Body of pancreas (tissue), 4 donors: ENCODE measurements at regions not wholly inside any gene's neighbourhood (a gene's known extent, or its start where the extent isn't known, plus 50 kb on each side); places are given as distances from the start of the nearest gene placed in this dataset.

Experiments used
- ATAC-seq: fragments of 150-250 bp; one replicate; pipeline ENCODE4 v1.9.1; 2016
- DNase-seq, 4 donors: peaks; one replicate each; pipeline ENCODE4 v3.0.0-alpha.2; 2019
- H3K27ac ChIP-seq, 4 donors: fragments of 200-600 bp; sonication (generic); 1 replicate in 3 of 4; 2 replicates in 1 of 4; pipeline versions ENCODE4 v1.5.1 to v1.6.1; 2016 to 2019; ENCODE audit warnings: mild to moderate bottlenecking in 1 of 4, mixed read lengths in 1 of 4, moderate library complexity in 1 of 4
- H3K27me3 ChIP-seq, 2 donors: fragments of 200-600 bp; sonication (generic); one replicate each; pipeline ENCODE4 v1.6.0; 2016; ENCODE audit warnings: mild to moderate bottlenecking in 1 of 2
- H3K36me3 ChIP-seq, 2 donors: fragments of 200-600 bp; sonication (generic); replicated peaks in 1 of 2; 2 replicates each; pipeline ENCODE4 v1.5.1; 2016; ENCODE audit warnings: low read depth in 2 of 2; ENCODE audit not compliant: insufficient read depth in 1 of 2
- H3K4me1 ChIP-seq: fragments of 200-600 bp; sonication (generic); one replicate; pipeline ENCODE4 v1.6.0; 2016
- H3K4me3 ChIP-seq, 2 donors: fragments of 200-600 bp; sonication (generic); 1 replicate in 1 of 2; 2 replicates in 1 of 2; pipeline ENCODE4 v1.5.1; 2016 to 2019
- H3K9me3 ChIP-seq, 3 donors: fragments of 200-600 bp; sonication (generic); 1 replicate in 2 of 3; 2 replicates in 1 of 3; pipeline ENCODE4 v1.5.1; 2016
- POLR2A ChIP-seq, 3 donors: fragments of 450-650 bp; IDR thresholded peaks; one replicate each; pipeline ENCODE4 v1.6.1; 2016; ENCODE audit warnings: antibody characterized with exemption in 3 of 3, mild to moderate bottlenecking in 2 of 3
- WGBS, 2 donors: methylation state at CpG; one replicate each; pipeline ENCODE4 v1.1.5; 2017; 5-methylcytosine and 5-hydroxymethylcytosine counted together
- intact Hi-C: fragments of 100-400 bp; cut with DNase I; formaldehyde crosslinking; loops from one replicate; pipeline ENCODE4 v1.15.1; 2023
- TF ChIP-seq, protein P1 (sequence below), 7 experiments: fragments of 450-650 bp in 4 of 7; fragments of 200-600 bp in 3 of 7; sonication (generic) in 3 of 7; IDR thresholded peaks; one replicate each; pipeline ENCODE4 v1.5.1; 2016 to 2019; ENCODE audit warnings: antibody characterized with exemption in 7 of 7

- Histone ChIP-seq H3K27ac (no peak overlapping the region), H3K9me3 (no peaks in the 10 kb centered on the region), H3K4me1 (no peaks in the 10 kb centered on the region), H3K36me3 (no peaks in the 10 kb centered on the region), H3K27me3 (no peaks in the 10 kb centered on the region), H3K4me3 (no peak overlapping the region)
- ATAC-seq, result no peak
- intact Hi-C loops, result no loop called here
- no peak for DNase-seq
- 60 to 65% methylated on average over 6 of the region's 6 CpGs for WGBS, 2 donors
- TF ChIP-seq, protein P1, sequence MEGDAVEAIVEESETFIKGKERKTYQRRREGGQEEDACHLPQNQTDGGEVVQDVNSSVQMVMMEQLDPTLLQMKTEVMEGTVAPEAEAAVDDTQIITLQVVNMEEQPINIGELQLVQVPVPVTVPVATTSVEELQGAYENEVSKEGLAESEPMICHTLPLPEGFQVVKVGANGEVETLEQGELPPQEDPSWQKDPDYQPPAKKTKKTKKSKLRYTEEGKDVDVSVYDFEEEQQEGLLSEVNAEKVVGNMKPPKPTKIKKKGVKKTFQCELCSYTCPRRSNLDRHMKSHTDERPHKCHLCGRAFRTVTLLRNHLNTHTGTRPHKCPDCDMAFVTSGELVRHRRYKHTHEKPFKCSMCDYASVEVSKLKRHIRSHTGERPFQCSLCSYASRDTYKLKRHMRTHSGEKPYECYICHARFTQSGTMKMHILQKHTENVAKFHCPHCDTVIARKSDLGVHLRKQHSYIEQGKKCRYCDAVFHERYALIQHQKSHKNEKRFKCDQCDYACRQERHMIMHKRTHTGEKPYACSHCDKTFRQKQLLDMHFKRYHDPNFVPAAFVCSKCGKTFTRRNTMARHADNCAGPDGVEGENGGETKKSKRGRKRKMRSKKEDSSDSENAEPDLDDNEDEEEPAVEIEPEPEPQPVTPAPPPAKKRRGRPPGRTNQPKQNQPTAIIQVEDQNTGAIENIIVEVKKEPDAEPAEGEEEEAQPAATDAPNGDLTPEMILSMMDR (IDR thresholded peaks at IDR 0.05), result no peak
- no peak for TF ChIP-seq POLR2A (IDR thresholded peaks at IDR 0.05)
These were observed 708.1 kb upstream of the ARGLU1 start for GRCh38 chr13:107275945-107276614.

- ATAC-seq (no peak), DNase-seq (no peak)
- Histone ChIP-seq H3K27ac (no peak overlapping the region), H3K36me3 (no peaks in the 10 kb centered on the region), H3K9me3 (no peaks in the 10 kb centered on the region), H3K27me3 (no peaks in the 10 kb centered on the region), H3K4me3 (no peak overlapping the region), H3K4me1 (no peaks in the 10 kb centered on the region)
- intact Hi-C loops, result no loop called here
- 50 to 56% methylated on average over 4 of the region's 4 CpGs for WGBS, 2 donors
- no peak for TF ChIP-seq POLR2A (IDR thresholded peaks at IDR 0.05)
- TF ChIP-seq, protein P1 (IDR thresholded peaks at IDR 0.05), result no peak
These were observed 707.4 kb upstream of the ARGLU1 start for GRCh38 chr13:107275312-107275711.

DNA sequence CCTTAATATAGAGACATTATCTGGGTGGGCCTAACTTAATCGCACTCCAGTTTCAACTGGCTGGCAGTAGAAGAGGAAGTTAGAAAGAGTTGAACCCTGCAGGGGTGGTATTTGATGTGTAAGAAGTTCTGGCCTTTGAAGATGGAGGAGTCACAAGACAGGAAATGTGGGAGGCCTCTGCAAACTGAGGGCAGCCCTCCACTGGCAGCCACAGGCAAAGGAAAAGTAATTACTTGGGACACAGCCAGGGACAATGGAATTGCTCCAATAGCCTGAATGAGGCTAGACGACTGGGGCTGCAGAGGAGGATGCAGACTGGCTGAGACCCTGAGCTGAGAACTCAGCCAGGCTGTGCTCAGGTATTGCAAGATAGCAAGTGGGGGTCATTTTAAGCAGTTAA lies 703.3 kb upstream of the ARGLU1 start:
- WGBS, 2 donors, result 37 to 52% methylated on average over 2 of the region's 2 CpGs
- Histone ChIP-seq H3K36me3 (no peaks in the 10 kb centered on the region), H3K27me3 (no peaks in the 10 kb centered on the region), H3K4me1 (no peaks in the 10 kb centered on the region), H3K4me3 (no peak overlapping the region), H3K27ac (no peak overlapping the region), H3K9me3 (no peaks in the 10 kb centered on the region)
- DNase-seq, result no peak
- intact Hi-C loops, result no loop called here
- TF ChIP-seq POLR2A (IDR thresholded peaks at IDR 0.05), result no peak
- TF ChIP-seq, protein P1 (IDR thresholded peaks at IDR 0.05), result no peak
- ATAC-seq, result no peak

- Histone ChIP-seq H3K27ac (no peak overlapping the region), H3K27me3 (no peaks in the 10 kb centered on the region), H3K9me3 (no peaks in the 10 kb centered on the region), H3K36me3 (no peaks in the 10 kb centered on the region), H3K4me3 (no peak overlapping the region), H3K4me1 (no peaks in the 10 kb centered on the region)
- intact Hi-C loops, result no loop called here
- no peak for ATAC-seq
- no peak for TF ChIP-seq POLR2A (IDR thresholded peaks at IDR 0.05)
- TF ChIP-seq, protein P1 (IDR thresholded peaks at IDR 0.05), result no peak
- WGBS, 2 donors, result 82 to 92% methylated on average over 1 of the region's 1 CpG
- DNase-seq, result no peak
These were observed 698.7 kb upstream of the ARGLU1 start for GRCh38 chr13:107266657-107267056.

GRCh38 chr13:107258599-107259187 lies 690.8 kb upstream of the ARGLU1 start:
- no peaks in the 10 kb centered on the region for H3K4me1 ChIP-seq
- intact Hi-C loops, result no loop called here
- H3K4me3 ChIP-seq, result no peak overlapping the region
- no peak for TF ChIP-seq POLR2A (IDR thresholded peaks at IDR 0.05)
- TF ChIP-seq, protein P1 (IDR thresholded peaks at IDR 0.05), result no peak
- H3K9me3 ChIP-seq, result no peaks in the 10 kb centered on the region
- no peaks in the 10 kb centered on the region for H3K36me3 ChIP-seq
- ATAC-seq (no peak), DNase-seq (no peak)
- H3K27ac ChIP-seq, result no peak overlapping the region
- WGBS, 2 donors, result 27 to 43% methylated on average over 7 of the region's 7 CpGs
- H3K27me3 ChIP-seq, result no peaks in the 10 kb centered on the region
